Activated naive CD8-positive, alpha-beta T cell treated with anti-CD3 and anti-CD28 coated beads, Interleukin-2, amount 10 ng/mL, durations not matched to agents 7 days and 5 days (primary cell): ENCODE measurements at regions not wholly inside any gene's neighbourhood (a gene's known extent, or its start where the extent isn't known, plus 50 kb on each side); places are given as distances from the start of the nearest gene placed in this dataset.
"Not testable (repeated sequence)": the region's sequence is repeated elsewhere in the genome, so short reads cannot be mapped to it uniquely, and the experiment has no call there.

Experiments used
- ATAC-seq: fragments of 150-1000 bp; cut with Tn5 transposase; one replicate; pipeline ENCODE4 v1.10.0; 2021; ENCODE audit warnings: low read depth, moderate library complexity
- POLR2A ChIA-PET: fragments of 350-600 bp; sonication (Branson Sonifier 250); formaldehyde crosslinking; loops from one replicate; lab custom pipeline; 2021; ENCODE audit warnings: antibody characterized with exemption; lab: Charles Lee
- DNase-seq: peaks from one replicate; pipeline ENCODE4 v3.0.0; 2021
- H3K27ac Mint-ChIP-seq: one replicate; pipeline ENCODE4 v1.8.0; 2022; ENCODE audit warnings: mild to moderate bottlenecking, mixed read lengths
- H3K27me3 Mint-ChIP-seq: one replicate; pipeline ENCODE4 v1.8.0; 2022; ENCODE audit warnings: mild to moderate bottlenecking, moderate library complexity, mixed read lengths
- H3K36me3 Mint-ChIP-seq: one replicate; pipeline ENCODE4 v1.8.0; 2021; ENCODE audit warnings: mild to moderate bottlenecking, mixed read lengths
- H3K4me1 Mint-ChIP-seq: one replicate; pipeline ENCODE4 v1.8.0; 2021; ENCODE audit warnings: mixed read lengths
- H3K4me3 Mint-ChIP-seq: one replicate; pipeline ENCODE4 v1.8.0; 2022; ENCODE audit warnings: mild to moderate bottlenecking, moderate library complexity, mixed read lengths
- H3K9me3 Mint-ChIP-seq: one replicate; pipeline ENCODE4 v1.8.0; 2021; ENCODE audit warnings: mixed read lengths

DNA sequence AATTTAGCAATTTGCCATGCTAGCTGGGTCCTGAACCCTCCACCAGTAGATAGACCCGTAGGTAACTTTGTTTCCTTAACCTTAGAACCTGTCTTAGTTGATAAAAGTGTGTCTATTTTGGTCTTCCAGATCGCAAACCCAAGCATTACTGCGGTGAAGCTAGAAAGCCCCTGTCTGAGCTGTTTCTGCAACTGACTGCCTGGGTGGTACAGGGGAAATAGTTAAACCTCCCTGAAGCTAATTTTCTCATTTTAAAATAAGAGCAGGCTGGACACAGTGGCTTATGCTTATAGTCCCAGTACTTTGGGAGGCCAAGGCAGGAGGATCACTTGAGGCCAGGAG is 67.9 kb upstream of the EPCAM start:
- ATAC-seq, result no peak
- POLR2A ChIA-PET, result no interaction called here

GRCh38 chr2:47300609-47301276 is 68.4 kb upstream of the EPCAM start:
- no peak overlapping the region for H3K27ac Mint-ChIP-seq
- DNase-seq (no peak), ATAC-seq (peak; percentile 89)
- no peaks in the 10 kb centered on the region for H3K9me3 Mint-ChIP-seq
- peaks cover 15% of the 10 kb centered on the region for H3K4me1 Mint-ChIP-seq
- H3K4me3 Mint-ChIP-seq, result peak overlapping the region; percentile 3
- H3K27me3 Mint-ChIP-seq, result peaks cover 44% of the 10 kb centered on the region
- no peaks in the 10 kb centered on the region for H3K36me3 Mint-ChIP-seq
- POLR2A ChIA-PET, result no interaction called here

More for the DNA sequence above, 67.9 kb upstream of the EPCAM start:
- Mint-ChIP-seq H3K27ac (no peak overlapping the region), H3K4me1 (peaks cover 15% of the 10 kb centered on the region), H3K4me3 (no peak overlapping the region), H3K9me3 (no peaks in the 10 kb centered on the region), H3K36me3 (no peaks in the 10 kb centered on the region), H3K27me3 (peaks cover 45% of the 10 kb centered on the region)
- no peak for DNase-seq

DNA sequence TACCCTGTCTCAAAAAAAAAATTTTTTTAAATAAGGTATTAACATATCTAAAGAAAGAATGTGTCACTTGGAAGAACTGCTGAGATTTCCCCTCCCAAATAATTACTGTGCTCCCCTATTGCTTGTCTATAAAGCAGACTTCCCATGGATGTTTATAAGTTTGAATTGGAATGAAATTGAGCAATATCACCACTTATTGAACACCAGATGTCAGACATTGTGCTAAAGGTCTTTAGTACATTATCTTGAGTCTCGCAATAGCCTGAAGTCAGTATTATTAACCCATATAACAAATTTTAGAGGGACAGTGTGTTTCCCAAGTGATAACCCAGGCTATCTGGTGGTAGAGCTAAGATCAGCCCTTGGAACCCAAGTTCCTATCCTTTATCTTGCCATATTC is 69.0 kb upstream of the EPCAM start:
- POLR2A ChIA-PET, result no interaction called here
- no peaks in the 10 kb centered on the region for H3K36me3 Mint-ChIP-seq
- H3K27me3 Mint-ChIP-seq, result peaks cover 47% of the 10 kb centered on the region
- H3K9me3 Mint-ChIP-seq, result no peaks in the 10 kb centered on the region
- H3K27ac Mint-ChIP-seq, result no peak overlapping the region
- H3K4me1 Mint-ChIP-seq, result peaks cover 15% of the 10 kb centered on the region
- H3K4me3 Mint-ChIP-seq, result no peak overlapping the region
- ATAC-seq (no peak), DNase-seq (no peak)

- Mint-ChIP-seq H3K4me3 (no peak overlapping the region), H3K27ac (no peak overlapping the region), H3K4me1 (peaks cover 15% of the 10 kb centered on the region), H3K36me3 (no peaks in the 10 kb centered on the region), H3K9me3 (no peaks in the 10 kb centered on the region), H3K27me3 (peaks cover 45% of the 10 kb centered on the region)
- POLR2A ChIA-PET, result no interaction called here
- DNase-seq (no peak), ATAC-seq (no peak)
These were observed 69.6 kb upstream of the EPCAM start for GRCh38 chr2:47299555-47299954.

DNA sequence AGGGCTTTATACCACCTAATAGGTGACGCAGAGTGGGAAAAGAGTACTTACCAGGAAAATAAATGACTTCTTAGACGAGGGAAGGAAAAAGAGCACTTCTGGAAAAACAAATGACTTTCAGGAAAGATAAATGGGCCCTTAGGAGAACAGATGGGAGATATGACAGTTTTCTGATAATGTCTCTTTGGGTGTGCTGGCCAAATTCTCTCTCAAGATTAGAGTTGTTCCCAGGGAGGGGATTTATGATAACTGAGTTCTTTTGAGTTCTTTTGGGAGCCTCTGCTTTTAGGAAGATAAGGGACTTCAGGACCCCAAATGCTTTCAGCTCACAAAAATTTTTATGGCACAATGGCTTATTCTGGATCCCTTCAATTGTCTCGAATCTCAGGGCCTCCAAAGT is 70.3 kb upstream of the EPCAM start:
- POLR2A ChIA-PET, result no interaction called here
- no peak overlapping the region for H3K27ac Mint-ChIP-seq
- H3K4me3 Mint-ChIP-seq, result no peak overlapping the region
- no peaks in the 10 kb centered on the region for H3K36me3 Mint-ChIP-seq
- peaks cover 38% of the 10 kb centered on the region for H3K27me3 Mint-ChIP-seq
- no peaks in the 10 kb centered on the region for H3K9me3 Mint-ChIP-seq
- ATAC-seq, result no peak
- peaks cover 15% of the 10 kb centered on the region for H3K4me1 Mint-ChIP-seq
- no peak for DNase-seq

GRCh38 chr2:47297767-47298425 is 71.2 kb upstream of the EPCAM start:
- Mint-ChIP-seq H3K4me1 (peaks cover 14% of the 10 kb centered on the region), H3K4me3 (no peak overlapping the region), H3K27me3 (peaks cover 30% of the 10 kb centered on the region), H3K27ac (no peak overlapping the region), H3K36me3 (no peaks in the 10 kb centered on the region), H3K9me3 (no peaks in the 10 kb centered on the region)
- ATAC-seq, result no peak
- POLR2A ChIA-PET, result no interaction called here
- DNase-seq, result no peak

DNA sequence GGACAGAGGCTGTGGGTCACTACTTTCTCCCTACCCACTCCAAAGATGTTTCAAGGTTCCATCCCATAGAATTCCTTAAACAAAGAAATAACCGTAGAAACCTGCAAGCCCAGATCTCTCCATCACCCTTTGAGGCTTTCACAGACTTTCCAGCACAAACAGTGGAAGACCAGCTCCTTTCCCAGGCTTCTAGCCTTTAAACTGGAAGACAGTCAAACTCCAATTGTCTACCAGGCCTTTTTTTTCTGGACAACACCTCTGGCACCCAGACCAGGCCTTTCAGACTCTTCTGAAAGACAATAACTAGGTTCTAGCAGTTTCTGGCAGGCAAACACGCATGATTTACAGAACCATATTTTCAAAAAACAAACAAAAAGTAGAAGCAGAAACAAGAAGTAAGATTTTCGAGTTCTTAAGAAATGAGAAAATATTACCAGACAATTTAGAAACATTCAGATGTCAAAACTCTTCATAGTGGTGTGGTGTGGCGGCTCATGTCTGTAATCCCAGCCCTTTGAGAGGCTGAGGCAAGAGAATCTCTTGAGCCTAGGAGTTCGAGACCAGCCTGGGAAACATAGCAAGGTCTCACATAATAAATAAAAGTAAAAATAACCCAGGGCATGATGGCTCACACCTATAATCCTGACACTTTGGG is 73.0 kb upstream of the EPCAM start:
- no peak for ATAC-seq
- Mint-ChIP-seq H3K4me1 (peaks cover 11% of the 10 kb centered on the region), H3K27ac (no peak overlapping the region), H3K4me3 (no peak overlapping the region), H3K27me3 (peaks cover 14% of the 10 kb centered on the region), H3K36me3 (no peaks in the 10 kb centered on the region), H3K9me3 (no peaks in the 10 kb centered on the region)
- POLR2A ChIA-PET, result no interaction called here
- DNase-seq, result no peak

GRCh38 chr2:47295131-47295980 is 73.8 kb upstream of the EPCAM start:
- no peak for ATAC-seq
- Mint-ChIP-seq H3K4me3 (no peak overlapping the region), H3K4me1 (peaks cover 4% of the 10 kb centered on the region), H3K36me3 (no peaks in the 10 kb centered on the region), H3K27me3 (peaks cover 14% of the 10 kb centered on the region), H3K9me3 (no peaks in the 10 kb centered on the region), H3K27ac (no peak overlapping the region)
- DNase-seq, result no peak
- POLR2A ChIA-PET, result no interaction called here

DNA sequence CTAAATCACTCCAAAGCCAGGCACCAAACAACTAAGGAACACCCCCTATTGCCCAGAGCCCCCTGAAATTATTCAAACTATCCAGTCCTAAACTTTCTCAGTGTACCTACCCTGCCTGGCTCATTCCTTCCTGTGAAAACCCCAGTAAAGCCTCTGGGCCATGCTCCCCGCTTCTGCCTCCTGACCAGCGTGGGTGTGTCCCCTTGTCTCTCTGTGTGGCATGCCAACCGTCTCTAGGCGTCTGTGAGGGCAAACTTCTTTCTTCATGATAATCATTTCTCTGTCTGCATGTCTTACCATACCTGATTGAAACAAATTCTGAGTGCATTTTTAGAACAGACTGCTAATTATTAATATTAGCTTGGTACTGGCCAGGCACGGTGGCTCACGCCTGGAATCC is 75.1 kb upstream of the EPCAM start:
- Mint-ChIP-seq H3K4me3 (no peak overlapping the region), H3K9me3 (no peaks in the 10 kb centered on the region)

GRCh38 chr2:47288864-47289263 is 80.2 kb upstream of the EPCAM start:
- Mint-ChIP-seq H3K27me3 (peaks cover 6% of the 10 kb centered on the region), H3K27ac (no peak overlapping the region), H3K9me3 (no peaks in the 10 kb centered on the region), H3K36me3 (no peaks in the 10 kb centered on the region), H3K4me3 (no peak overlapping the region), H3K4me1 (no peaks in the 10 kb centered on the region)
- ATAC-seq (no peak), DNase-seq (no peak)
- POLR2A ChIA-PET, result no interaction called here

More for the DNA sequence above, 75.1 kb upstream of the EPCAM start:
- Mint-ChIP-seq H3K27ac (no peak overlapping the region), H3K36me3 (no peaks in the 10 kb centered on the region), H3K4me1 (no peaks in the 10 kb centered on the region), H3K27me3 (peaks cover 11% of the 10 kb centered on the region)
- DNase-seq (no peak), ATAC-seq (no peak)
- POLR2A ChIA-PET, result no interaction called here

- no peaks in the 10 kb centered on the region for H3K4me1 Mint-ChIP-seq
- DNase-seq (no peak), ATAC-seq (no peak)
- no peak overlapping the region for H3K4me3 Mint-ChIP-seq
- no peaks in the 10 kb centered on the region for H3K9me3 Mint-ChIP-seq
- POLR2A ChIA-PET, result no interaction called here
- peaks cover 10% of the 10 kb centered on the region for H3K27me3 Mint-ChIP-seq
- H3K36me3 Mint-ChIP-seq, result no peaks in the 10 kb centered on the region
- no peak overlapping the region for H3K27ac Mint-ChIP-seq
These were observed 85.5 kb upstream of the EPCAM start for GRCh38 chr2:47283659-47284058.

GRCh38 chr2:47282621-47283272 is 86.4 kb upstream of the EPCAM start:
- H3K27ac Mint-ChIP-seq, result no peak overlapping the region

DNA sequence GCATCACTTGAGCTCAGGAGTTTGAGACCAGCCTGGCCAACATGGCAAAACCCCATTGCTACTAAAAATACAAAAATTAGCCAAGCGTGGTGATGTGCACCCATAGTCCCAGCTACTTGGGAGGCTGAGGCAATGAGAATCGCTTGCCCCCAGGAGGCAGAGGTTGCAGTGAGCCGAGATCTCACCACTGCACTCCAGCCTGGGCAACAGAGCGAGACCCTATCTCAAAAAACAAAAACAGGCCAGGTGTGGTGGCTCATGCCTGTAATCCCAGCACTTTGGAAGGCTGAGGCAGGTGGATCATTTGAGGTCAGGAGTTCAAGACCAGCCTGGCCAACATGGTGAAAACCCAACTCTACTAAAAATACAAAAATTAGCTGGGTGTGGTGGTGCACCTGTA is 89.6 kb upstream of the EPCAM start:
- H3K27ac Mint-ChIP-seq, POLR2A ChIA-PET, H3K36me3 Mint-ChIP-seq, H3K4me3 Mint-ChIP-seq, DNase-seq, H3K9me3 Mint-ChIP-seq, H3K27me3 Mint-ChIP-seq, ATAC-seq, H3K4me1 Mint-ChIP-seq: not testable (repeated sequence)

More at GRCh38 chr2:47282621-47283272, 86.4 kb upstream of the EPCAM start:
- Mint-ChIP-seq H3K9me3 (no peaks in the 10 kb centered on the region), H3K27me3 (peaks cover 10% of the 10 kb centered on the region), H3K4me3 (no peak overlapping the region), H3K4me1 (no peaks in the 10 kb centered on the region), H3K36me3 (no peaks in the 10 kb centered on the region)
- POLR2A ChIA-PET, result no interaction called here
- no peak for ATAC-seq
- no peak for DNase-seq
